GM19468 (cell line): ENCODE measurements at regions not wholly inside any gene's neighbourhood (a gene's known extent, or its start where the extent isn't known, plus 50 kb on each side); places are given as distances from the start of the nearest gene placed in this dataset.
"Not testable (repeated sequence)": the region's sequence is repeated elsewhere in the genome, so short reads cannot be mapped to it uniquely, and the experiment has no call there.

Experiments
- ATAC-seq: cut with Tn5 transposase; IDR thresholded peaks from one replicate; pipeline ENCODE4 v1.9.1; 2021; ENCODE audit warnings: mild to moderate bottlenecking, moderate library complexity, moderate number of reproducible peaks; ENCODE audit not compliant: unreplicated experiment; ENCODE audit errors: extremely low read depth

GRCh38 chr12:94817695-94818075 is 167.3 kb upstream of the TMCC3 start:
- ATAC-seq: peak; percentile 27

GRCh38 chr12:94817201-94817600 is 166.8 kb upstream of the TMCC3 start:
- not testable (repeated sequence) for ATAC-seq

- ATAC-seq: not testable (repeated sequence)
Measured at GRCh38 chr12:94816746-94817145, 166.4 kb upstream of the TMCC3 start.

GRCh38 chr12:94815958-94816357 is 165.6 kb upstream of the TMCC3 start:
- no peak for ATAC-seq

GRCh38 chr12:94815450-94815849 is 165.1 kb upstream of the TMCC3 start:
- no peak for ATAC-seq

GRCh38 chr12:94813314-94813713 is 163.0 kb upstream of the TMCC3 start:
- no peak for ATAC-seq

DNA sequence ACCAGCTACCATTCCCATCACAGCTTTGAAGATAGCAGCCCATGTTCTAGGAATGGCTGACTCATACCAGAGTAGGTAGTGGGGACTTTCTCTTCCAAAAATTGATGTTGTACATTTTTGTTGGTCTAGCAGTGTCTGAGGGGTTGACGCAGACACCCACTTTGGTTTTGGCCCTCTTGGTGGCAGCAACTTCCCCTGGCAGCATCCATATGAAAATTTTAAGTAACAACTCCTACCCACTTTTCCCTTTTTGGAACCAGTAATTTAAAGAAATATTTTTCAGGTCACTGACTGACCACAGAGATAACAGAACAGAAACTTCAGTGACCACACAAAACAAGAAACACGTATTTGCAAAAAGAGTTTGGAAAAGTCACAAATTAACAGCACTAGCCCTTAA is 162.0 kb upstream of the TMCC3 start:
- ATAC-seq: no peak

DNA sequence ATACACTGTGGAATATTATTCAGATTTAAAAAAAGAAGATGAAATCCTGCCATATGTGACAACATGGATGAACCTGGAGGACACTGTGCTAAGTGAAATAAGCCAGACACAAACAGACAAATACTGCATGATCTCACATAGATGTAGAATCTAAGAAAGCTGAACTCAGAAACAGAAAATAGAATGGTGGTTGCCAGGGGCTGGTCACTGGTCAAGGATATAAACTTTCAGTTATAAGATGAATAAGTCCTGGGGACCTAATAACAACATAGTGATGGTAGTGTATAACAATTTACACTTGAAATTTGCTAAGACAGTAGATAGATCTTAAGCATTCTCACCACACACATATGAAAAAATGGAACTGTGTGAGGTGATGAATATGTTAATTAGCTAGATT is 161.3 kb upstream of the TMCC3 start:
- ATAC-seq: no peak

- no peak for ATAC-seq
Measured at GRCh38 chr12:94807951-94808350, 157.6 kb upstream of the TMCC3 start.

DNA sequence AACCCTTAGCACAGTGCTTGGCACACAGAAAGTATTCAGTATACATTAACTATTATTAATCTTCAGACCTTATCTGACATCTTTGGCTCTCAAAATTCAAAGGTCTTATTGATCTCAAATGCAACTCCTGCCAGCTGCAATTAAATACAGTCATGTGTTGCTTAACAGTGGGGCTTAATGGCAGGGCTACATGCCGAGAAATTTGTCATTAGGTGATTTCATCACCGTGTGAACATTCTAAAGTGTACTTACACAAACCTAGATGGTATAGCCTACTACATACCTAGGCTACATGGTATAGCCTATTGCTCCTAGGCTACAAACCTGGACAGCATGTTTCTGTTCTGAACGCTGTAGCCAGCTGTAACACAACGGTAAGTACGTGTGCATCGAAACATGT is 156.3 kb upstream of the TMCC3 start:
- ATAC-seq: no peak

DNA sequence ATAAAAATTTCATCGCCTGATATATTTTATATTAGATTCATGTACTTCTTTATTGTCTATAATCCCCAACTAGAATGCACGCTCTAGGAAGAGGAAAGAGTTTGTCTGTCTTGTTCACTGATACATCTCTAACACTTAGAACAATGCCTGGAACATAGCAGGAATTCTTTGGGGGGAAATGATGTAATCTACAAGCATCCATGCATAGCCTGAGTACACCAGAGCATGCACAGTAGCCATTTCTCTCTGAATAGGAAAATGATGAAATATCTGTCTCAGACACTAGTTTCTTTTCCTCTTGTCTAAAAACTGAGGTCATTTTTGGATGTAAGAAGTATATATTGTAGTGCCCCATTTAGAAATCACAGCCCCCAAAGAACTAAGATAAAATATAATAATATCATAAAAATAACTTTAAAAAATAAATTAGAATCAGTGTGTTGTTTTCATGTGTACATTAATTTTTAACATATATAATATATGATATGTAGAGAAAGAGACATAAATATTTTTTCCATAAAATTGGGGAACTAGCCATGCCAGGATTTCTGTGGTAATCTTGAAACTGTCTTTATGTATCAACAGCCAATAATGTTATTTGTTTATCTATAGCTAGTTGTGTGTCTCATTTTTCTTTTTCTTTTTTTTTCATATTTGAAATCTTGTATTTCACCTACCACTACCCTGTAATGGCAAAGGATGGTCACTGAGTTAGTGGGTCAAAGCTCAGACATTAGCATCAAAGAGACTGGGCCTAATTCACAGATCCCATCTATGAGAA is 155.6 kb upstream of the TMCC3 start:
- no peak for ATAC-seq

- ATAC-seq: no peak
Measured at GRCh38 chr12:94803939-94804338, 153.6 kb upstream of the TMCC3 start.

DNA sequence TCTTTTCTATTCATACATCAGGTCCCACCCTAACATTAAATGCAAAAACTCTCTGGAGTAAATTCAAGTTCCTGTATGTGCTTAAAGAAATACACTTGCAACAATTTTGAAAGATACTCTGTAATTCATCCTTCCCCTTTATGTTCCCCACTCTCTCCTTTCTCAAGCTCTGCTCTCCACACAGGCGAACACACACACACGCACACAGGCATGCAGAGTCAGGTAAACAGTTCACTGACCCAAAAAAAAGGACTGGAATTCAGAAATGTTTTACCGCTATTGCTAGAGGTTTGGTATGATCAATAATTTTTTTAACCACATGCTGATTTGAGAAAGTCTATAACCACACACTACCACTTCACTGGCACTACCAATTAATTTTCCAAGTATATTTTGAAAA is 152.4 kb upstream of the TMCC3 start:
- no peak for ATAC-seq

DNA sequence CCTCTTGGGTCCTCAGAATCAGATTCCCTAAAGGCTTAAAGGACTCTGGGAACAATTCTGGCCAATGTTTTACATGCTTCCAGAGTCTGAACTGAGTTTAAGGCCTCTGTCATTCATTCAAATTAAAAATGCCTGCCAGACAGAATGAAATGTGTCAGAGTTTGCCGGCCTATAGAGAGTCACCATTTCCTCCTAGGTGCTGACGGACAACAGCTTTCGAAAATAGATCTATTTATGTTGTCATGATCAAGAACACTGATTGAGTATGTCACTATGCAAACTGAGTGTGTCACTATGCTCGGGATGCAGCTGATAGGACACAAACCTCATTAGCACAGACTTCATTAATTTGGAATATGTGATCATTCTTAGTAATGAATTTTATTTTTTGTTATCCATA is 151.4 kb upstream of the TMCC3 start:
- ATAC-seq: no peak

GRCh38 chr12:94799136-94799535 is 148.8 kb upstream of the TMCC3 start:
- no peak for ATAC-seq

DNA sequence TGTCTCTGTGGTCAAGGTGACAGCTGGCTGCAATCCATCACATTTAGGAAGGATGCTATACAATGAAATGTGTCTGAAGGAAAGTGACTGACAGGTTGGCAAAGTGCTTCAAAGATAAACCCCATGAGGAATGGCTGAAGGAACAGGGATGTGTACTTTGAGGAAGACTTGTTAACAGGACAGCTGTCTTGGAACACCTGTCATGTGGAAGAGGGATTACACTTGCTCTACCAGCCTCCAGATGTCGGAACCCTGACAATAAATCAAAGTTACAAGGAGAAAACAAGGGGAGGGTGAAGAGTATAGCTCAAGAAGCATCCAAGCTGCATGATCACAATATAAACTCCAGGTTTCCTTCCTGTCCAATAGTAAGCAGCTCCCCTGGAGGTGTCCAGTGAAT is 147.8 kb upstream of the TMCC3 start:
- ATAC-seq: no peak

DNA sequence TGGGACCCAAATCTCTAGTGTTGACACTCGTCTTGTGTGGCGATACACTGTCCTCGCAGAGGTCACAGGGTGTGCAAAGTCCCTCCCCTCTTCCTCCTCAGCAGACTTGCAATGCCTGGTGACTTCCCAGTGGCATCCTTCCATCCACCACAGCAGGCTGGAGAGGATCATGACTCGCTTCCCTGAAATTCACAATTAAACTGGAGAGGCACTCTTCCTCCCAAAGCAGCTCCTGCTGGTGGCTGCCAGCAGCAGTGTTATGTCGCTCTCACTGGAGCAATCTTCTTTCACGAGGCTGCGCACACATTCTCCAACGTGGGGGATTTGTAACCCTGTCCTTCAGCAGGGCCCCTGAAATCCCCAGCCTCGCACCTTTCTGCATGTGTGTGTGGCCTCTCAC is 145.2 kb upstream of the TMCC3 start:
- no peak for ATAC-seq

- no peak for ATAC-seq
Measured at GRCh38 chr12:94795044-94795443, 144.7 kb upstream of the TMCC3 start.

- no peak for ATAC-seq
Measured at GRCh38 chr12:94793191-94793595, 142.8 kb upstream of the TMCC3 start.

DNA sequence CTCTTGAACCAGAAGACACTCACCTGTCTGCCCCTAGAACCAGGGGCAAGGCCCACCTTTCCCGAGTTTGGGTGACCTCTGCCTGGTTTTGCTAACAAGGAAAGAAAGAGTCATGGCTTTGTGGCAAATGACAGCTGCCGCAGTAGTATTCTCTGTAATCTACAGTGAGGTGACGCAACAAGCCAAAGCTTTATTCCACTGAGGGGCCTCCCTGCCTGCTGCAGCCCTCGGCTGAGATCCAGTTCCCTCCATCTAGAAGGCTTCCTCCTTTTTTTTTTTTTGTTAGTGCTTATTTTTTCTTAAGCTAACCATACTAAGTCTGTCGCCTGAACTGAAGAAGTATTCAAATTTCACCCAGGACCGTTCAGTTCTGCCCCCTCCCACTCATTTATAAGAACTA is 142.3 kb upstream of the TMCC3 start:
- ATAC-seq: no peak

DNA sequence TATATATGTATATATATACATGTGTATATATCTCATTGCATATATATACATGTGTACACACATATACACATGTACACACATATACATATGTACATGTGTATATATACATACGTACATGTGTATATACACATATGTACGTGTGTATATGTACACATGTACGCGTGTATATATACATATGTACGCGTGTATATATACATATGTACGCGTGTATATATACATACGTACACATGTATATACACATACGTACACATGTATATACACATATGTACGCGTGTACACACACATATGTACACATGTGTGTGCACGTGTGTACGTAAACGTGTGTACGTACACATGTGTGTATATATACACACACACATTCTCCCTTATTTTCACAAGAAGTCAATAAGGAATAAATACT is 141.6 kb upstream of the TMCC3 start:
- no peak for ATAC-seq

- no peak for ATAC-seq
Measured at GRCh38 chr12:94790825-94791224, 140.5 kb upstream of the TMCC3 start.
